Cortex of kidney (tissue), 1 donor: ENCODE measurements at regions not wholly inside any gene's neighbourhood (a gene's known extent, or its start where the extent isn't known, plus 50 kb on each side); places are given as distances from the start of the nearest gene placed in this dataset.
"Not testable (repeated sequence)": the region's sequence is repeated elsewhere in the genome, so short reads cannot be mapped to it uniquely, and the experiment has no call there.

Experiments used
- DNase-seq: peaks from one replicate; lab custom pipeline; 2025; lab: John Stamatoyannopoulos, UW

DNA sequence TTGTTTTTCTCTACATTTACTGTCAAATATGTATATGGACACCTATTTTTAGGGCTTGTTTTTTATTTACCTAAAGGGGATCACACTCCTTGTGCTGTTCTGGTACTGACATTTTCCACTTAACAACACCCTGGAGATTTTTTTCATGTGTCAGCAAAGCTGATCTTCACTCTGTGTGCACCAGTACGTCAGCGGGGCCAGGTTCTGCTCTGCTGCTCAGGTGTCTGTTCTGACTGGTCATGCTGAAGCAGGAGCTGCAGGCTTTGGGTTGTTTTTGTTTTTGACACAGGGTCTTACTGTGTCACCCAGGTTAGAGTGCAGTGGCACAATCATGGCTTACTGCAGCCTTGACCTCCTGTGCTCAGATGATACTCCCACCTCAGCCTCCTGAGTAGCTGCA is 81.9 kb upstream of the CCND2 start:
- DNase-seq, result no peak

DNA sequence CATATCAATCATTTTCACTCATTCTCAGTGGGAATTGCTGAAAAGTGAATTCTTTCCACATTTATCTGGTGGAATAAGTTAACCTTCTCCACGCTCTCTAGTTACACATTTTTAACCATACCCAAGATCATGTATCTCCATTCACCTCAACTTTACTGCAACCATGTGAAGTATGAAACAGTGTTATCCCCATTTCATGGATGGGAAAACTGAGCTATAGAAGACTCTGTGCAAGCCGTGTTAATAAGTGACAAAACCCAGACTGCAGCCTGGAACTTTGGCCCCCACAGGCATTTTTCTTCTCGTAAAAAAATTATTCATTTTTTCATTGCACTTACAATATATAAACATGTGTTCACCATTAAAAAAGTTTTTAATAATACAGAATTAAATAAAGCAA is 82.4 kb upstream of the CCND2 start:
- DNase-seq, result no peak

DNA sequence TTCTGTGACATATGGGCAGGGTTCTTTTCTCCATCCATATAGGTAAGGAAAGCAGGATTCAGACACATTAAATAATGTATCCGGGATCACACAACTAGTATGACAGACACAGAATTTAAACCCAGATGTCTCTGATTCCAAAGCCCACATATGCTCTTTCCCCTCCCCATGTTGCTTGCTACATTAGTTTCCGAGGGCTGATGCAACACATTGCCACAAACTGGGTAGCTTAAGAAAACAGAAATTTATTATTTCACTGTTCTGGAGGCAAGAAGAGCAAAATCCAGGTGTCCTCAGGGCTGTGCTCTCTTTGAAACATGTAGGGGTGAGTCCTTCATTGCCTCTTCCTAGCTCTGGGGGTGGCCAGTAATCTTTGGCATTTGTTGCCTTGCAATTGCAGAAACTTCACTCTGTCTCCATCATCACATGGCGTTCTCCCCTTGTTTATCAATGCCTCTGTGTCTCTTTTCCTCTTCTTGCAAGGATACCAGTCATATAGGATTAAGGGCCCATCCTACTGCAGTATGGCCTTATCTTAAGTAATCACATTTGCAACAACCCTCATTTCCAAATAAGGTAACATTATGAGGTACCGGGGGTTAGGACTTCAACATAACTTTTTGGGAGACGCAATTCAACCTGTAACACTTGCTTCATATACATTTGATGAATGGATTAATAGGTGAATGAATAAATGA is 83.0 kb upstream of the CCND2 start:
- DNase-seq, result no peak

DNA sequence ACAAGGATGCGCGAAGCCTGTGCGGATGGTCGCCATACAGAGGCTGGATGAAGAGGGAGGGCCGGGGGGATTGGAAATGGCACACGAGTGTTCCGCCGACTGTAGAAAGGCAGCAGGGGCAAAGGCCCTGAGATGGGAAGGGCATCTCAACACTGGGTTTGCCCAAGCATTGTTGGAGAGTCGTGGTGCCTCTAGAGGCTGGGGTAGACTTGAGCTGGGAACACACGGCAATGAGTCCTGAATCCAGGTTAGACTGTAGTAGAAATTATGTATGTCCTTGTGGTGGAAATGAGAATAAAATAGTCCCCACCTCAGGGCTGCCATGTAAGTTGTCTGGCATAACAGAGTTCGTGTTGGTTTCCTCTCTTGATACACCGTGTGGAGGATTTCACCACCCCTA is 83.8 kb upstream of the CCND2 start:
- DNase-seq, result no peak

DNA sequence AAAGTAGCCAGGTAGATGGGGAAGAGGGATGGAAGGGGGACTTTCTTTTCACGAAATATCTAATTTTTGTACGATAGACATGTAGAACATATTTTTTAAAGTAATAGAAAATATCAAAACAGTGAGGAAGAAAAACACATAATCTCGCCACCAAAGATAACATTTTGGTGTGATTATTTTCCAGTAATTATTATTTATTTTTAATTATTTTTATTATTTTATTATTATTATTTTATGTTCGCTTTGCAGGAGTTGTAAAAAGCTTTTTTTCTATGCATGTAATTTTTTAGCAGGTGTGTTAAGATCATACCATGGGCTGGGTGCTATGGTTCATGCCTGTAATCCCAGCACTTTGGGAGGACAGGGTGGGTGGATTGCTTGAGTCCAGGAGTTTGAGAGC is 85.6 kb upstream of the CCND2 start:
- DNase-seq, result no peak

DNA sequence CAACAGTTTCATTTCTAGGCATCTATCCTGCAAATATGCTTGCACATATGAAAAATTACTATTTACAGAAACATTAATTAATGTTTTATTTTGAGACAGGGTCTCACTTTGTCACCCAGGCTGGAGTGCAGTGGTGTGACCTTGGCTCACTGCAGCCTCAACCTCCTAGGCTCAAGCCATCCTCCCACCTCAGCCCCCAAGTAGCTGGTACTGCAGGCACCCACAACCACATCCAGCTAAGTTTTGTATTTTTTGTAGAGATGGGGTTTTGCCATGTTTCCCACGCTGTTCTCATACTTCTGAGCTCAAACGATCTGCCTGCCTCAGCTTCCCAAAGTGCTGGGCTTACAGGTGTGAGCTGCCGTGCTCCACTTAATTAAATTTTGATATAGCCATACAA is 86.2 kb upstream of the CCND2 start:
- DNase-seq, result not testable (repeated sequence)

DNA sequence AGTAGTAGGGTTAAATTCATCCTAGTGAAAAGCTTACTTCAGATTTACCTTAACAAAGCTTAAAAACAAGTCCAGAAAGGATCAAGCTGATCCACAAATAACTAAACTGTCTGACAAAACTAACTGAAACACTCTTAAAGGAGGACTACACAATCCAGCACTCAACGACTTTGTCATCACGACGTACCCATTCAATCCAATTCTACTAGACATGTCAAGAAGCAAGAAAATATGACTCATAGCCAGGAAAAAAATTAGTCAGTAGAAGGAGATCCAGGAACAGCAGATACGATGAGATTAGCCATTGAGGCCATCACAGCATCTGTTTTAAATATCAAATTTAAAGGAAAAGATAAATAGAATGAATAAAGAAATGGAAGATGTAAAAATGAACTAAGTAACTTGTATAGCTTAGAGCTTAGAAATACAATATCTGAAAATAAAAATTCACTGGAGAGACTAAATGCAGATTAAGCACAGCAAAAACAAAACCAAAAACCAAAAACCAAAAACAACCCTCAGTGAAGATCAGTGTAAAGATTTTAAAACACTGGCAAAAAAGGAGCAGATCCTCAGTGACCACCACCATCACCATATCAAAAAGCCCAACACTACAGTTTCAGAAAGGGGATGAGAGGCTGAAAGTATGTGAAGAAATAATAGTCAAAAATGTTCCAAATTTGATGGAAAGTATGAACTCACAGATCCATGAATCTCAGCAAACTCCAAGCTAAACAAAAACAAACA is 95.0 kb upstream of the CCND2 start:
- DNase-seq, result no peak

DNA sequence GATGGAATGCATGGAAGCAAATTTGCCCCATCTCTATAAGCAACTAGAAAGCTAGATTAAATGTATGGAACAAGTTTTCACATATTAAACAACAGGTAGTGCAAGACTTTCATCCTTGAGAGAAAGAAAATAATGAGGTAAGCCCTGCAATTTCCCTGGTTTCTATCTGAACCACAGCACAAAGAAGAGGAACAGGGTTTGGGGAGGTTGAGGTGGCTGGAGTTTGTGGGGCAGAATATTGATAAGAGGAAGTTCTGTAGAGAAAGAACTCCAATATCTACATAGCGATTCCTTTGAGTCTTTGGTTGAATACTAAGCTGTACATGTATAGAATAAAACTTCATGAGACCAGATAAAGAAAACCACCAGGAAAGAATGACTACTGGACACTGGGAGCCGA is 96.3 kb upstream of the CCND2 start:
- DNase-seq, result no peak

DNA sequence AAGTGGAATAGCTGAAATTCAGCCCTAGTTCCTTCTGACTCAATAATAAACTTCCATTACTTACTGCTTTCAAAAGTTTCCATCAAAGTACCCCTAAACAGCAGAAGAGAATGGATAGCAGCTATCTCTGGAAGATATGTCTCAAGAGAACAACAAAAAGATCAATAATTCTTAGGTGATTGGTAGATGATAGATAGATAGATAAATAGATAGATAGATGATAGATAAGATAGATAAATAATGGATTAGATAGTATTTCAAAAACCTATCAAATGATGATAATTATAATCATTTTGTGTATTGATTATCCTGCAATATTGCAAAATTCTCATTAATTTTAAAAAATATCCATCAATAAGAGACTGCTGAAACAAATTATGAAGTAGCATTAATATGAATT is 97.4 kb upstream of the CCND2 start:
- no peak for DNase-seq

DNA sequence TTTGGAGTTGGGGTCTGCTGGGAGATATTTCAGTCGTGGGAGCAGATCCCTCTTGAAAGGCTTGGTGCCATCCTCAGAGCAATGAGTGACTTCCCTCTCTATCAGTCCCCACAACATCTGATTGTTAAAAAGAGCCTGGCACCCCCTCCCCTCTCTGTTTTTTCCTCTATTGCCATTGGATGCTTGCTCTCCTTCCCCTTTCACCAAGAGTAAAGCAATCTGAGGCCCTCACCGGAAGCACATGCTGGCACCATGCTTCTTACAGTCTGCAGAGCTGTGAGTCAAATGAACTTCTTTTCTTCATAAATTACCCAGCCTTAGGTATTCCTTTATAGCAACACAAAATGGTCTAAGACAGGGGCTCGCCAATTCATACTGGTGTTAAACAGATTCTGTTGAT is 99.1 kb upstream of the CCND2 start:
- no peak for DNase-seq

DNA sequence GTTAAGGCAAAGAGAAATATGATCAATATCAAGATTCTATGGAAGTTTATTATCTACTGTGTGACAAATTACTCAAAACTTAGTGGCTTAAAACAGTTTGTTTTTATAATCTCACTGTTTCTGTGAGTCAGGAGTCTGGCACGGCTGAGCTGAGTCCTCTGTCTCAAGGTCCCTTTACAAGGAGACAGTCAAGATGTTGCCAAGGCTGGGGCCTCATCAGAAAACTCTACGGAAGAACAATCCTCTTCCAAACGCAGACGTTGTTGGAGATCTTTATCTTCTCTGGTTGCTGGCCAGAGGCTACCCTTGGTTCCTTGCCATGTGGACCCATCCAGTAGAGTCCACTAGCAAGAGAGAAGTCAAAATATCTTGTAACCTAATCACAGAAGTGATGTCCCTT is 100.6 kb upstream of the CCND2 start:
- no peak for DNase-seq

DNA sequence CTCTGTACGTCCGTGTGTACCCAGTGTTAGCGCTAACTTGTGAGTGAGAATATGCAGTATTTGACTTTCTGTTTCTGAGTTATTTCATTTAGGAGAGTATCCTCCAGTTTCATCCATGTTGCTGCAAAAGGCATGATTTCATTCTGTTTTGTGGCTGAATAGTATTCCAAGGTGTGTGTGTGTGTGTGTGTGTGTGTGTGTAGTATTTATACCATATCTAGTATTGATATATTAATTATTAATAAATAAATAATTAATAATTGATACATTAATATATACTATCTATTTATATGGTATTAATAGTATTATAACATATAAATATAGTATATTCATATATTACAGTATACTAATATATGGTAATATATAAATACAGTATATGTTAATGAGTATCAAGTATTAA is 101.8 kb upstream of the CCND2 start:
- no peak for DNase-seq

DNA sequence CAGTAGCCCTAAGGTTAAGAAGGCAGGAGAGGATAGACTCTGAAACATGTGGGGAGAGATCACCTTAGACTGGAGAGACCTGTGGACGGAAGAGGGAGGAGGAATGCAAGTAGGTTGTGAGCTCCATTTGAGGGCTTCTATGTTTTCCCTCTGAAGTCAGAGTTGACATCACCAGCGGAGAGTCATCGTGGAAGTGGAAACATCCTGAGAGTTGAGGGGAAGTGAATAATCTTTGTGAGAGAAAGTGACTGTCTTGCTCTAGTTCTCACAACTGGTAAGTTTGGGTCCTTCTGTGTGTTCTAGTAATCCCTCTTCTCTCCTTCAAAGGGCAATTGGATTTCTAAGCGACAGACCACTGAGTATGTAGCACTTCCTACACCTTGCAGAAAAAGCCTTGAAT is 103.6 kb upstream of the CCND2 start:
- no peak for DNase-seq

DNA sequence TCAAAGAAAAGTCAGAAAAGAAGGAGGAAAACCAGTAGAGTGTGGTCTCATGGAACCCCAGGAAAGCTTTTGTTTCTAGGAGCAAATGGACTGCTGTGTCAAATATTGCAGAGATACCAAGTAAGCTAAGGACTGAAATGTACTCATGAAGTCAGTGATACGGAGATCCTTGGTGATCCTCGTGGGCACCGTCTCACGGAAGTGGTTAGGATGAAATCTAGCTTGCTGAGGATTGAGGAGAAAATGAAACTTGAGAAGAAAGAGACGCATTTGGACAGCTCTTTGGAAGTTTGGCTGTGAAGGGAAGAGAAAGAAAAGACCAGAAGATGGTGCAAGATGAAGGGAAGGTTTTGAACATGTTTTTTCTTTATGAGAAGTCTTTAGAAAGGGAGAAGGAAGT is 104.0 kb upstream of the CCND2 start:
- no peak for DNase-seq

DNA sequence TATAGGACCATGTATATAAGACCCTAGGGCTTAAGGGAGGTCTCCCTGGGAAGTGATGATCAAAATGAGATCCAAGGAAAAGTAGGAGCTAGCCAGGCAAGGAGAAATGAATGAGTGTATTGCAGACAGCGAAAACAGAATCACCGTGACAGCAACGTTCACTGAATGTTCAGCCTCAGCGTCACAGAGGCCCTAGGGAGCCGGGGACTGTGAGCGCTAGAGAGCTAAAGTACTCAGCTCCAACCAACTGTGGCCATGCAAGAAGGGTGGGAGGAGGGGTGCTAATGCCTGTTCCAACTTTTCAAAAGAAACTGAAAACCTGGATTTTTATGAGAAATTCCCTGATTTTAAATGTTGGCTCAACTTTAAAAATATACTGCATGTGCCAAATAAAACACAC is 105.5 kb upstream of the CCND2 start:
- DNase-seq, result no peak

DNA sequence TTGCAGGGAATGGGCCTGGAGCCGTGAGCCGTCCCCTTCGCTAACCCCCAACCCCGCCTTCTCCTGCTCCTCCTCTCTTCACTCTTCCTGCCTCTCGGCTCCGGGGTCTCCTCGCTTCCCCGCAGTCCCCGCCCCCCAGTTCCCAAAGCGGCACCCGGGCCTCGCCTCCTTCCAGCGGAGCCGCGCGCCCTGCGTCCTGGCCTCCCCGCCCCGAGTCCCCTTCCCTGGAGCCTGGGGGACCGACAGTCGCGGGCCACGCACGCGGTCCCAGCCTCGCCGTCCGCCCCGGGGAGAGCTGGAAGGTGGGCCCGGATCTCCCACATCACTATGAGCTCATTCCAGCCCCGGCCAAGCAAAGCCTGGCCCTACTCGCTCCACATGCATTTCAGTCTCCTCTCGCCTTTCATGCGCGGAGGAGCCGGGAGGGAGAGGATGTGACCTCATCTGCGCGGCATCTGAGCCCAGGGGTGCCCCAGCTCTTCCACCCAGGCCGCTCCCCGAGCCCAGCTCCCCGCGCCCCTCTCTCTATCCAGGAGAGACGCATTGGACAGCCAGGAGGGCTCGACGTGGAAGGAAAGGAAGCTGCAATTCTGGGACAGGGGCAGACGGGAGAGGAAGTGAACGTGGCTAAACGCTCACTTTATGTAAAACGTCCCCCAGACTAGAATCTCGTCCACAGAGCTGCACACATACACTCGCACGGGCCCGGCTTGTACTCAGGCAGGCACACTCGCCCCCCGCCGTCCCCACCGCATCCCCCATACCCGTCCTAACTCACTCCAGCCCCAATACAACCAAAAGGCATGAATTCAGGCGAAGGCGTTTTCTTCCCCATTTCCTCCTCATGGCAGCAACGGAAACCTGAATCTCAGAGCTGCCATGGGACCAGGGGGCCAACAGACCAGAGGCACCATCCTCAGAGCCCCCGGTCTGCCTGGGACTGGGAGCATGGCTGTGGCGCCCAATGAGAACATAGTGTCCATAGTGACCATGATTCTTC is 108.7 kb upstream of the CCND2 start:
- DNase-seq, result no peak

DNA sequence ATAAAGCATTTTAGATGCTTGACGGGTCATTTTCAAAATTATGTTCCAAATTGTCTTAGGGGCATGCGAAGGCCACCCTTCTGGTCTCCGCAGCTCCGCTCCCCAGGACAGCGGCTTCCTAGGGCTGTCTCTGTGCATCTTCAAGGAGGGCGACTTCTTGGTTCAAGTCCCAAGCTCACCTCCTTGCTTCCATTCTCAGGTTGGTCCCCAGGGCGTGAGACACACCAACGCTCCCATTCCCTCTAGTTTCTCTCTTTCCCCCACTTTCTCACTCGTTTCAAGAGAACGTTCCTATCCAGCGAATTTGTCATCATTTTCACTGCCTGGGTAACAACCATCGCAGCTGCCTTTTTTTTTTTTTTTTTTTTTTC is 109.4 kb upstream of the CCND2 start:
- DNase-seq, result no peak

DNA sequence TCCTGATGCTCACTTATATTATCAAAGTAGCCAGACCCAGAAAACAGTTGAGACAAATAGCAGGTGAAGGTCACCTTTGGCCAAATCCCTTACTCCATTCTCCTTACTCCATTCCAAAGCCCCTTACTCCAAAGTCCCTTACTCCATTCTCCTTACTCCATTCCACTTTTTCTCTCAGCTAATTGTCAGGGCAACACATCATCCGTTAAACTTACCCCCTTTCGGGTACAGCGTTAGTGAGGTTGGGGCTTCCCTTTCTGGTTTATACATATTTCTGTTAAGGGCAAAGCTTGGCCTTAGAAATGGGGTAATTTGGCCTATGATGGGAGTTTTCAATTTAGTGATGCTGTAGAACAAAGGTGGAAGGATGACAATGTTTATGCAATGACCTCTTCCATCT is 111.8 kb upstream of the CCND2 start:
- DNase-seq, result no peak

DNA sequence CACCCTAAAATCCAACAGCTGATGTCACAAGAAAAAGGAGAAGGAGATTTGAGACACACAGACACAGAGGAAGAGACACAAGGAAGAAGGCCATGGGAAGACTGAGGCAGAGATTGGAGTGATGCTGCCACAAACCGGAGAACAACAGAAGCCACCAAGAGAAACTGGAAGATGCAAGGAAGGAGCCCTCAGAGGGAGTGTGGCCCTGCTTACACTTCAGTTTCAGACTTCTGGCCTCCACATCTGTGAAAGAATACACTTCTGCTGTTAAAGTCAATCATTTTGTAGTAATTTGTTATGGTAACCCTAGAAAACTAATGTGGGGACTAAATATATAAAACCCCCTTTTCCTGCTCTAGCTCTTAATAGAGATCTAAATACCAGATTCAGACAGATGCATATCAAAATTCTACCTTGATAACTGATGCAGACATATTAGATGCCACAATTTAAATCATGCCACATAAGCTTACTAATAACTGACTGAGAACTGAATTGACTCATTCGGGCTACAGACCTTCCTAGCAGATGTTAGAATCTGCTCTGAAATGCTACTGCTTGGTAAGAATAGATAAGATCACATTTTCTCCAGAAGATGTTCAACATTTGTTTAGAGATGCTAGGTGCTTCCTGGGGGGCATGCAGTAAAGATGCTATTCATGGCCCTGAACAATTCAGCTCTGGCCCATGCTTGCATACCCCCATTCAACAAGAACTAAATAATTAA is 113.1 kb upstream of the CCND2 start:
- no peak for DNase-seq

DNA sequence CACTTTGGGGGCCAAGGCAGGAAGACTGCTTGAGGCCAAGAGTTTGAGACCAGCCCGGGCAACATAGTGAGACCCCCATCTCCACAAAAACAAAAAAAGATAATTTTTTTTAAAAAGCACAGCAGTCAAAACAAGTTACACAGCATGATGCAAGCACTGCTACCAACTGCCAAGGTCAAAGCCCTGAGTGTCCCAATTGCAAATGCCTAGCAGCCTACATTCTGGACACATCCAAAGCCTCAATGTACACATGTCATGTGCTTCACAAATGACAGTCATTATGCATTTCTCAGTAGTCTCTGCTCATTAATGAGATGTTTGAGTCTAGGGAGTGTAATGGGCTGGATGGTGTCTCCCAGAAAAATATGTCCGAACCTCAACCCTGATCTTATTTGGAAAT is 113.7 kb upstream of the CCND2 start:
- DNase-seq, result no peak

DNA sequence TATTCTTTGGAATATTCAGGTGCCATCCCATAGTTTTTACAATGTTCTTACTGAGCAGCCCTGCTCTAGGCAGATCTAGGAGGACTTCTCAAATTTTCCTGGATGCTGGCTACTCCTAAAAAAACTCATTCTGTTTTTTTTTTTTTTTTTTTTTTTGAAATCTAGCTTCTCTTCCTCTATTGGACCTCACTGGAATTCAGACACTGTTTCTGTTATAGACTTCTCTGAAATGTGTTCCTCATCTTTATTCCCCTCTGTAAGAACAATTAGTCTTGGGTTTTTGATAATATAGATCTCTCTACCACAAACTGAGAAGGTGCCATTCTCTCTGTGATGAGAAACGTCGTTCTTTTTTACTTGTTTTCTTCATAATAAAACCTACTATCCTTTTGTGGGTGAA is 115.3 kb upstream of the CCND2 start:
- no peak for DNase-seq

DNA sequence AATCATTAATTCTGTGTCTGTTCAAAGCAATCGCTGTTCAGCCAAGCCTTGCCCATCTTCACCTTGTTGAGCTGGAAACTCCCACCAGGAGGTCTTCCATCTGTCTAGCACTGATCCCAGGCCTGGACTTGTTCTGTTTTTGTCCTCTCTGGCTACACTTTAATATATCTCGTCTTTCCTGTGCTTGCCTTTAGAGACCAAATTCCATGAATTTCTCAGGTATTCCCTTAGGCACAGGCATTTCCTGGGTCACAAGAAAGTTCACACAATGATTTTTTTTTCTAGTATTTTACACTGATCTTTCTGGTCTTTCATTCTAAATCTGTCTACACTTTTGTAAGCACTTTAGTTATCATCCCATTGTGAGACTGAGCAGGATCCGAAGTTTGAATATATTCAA is 116.4 kb upstream of the CCND2 start:
- no peak for DNase-seq
